ENCODE measurements at regions not wholly inside any gene's neighbourhood (a gene's known extent, or its start where the extent isn't known, plus 50 kb on each side); places are given as distances from the start of the nearest gene placed in this dataset.
"Not testable (repeated sequence)": the region's sequence is repeated elsewhere in the genome, so short reads cannot be mapped to it uniquely, and the experiment has no call there.

GRCh38 chr7:55304018-55304762, 60.9 kb upstream of the LANCL2 start:
- DNase-seq = no peak

- no peak for DNase-seq
Observed at GRCh38 chr7:55305135-55305534, 60.0 kb upstream of the LANCL2 start.

GRCh38 chr7:55306331-55306730, 58.8 kb upstream of the LANCL2 start:
- DNase-seq = no peak

- no peak for DNase-seq
Observed at GRCh38 chr7:55307123-55307916, 57.8 kb upstream of the LANCL2 start.

GRCh38 chr7:55308186-55308929, 56.8 kb upstream of the LANCL2 start:
- no peak for DNase-seq

DNA sequence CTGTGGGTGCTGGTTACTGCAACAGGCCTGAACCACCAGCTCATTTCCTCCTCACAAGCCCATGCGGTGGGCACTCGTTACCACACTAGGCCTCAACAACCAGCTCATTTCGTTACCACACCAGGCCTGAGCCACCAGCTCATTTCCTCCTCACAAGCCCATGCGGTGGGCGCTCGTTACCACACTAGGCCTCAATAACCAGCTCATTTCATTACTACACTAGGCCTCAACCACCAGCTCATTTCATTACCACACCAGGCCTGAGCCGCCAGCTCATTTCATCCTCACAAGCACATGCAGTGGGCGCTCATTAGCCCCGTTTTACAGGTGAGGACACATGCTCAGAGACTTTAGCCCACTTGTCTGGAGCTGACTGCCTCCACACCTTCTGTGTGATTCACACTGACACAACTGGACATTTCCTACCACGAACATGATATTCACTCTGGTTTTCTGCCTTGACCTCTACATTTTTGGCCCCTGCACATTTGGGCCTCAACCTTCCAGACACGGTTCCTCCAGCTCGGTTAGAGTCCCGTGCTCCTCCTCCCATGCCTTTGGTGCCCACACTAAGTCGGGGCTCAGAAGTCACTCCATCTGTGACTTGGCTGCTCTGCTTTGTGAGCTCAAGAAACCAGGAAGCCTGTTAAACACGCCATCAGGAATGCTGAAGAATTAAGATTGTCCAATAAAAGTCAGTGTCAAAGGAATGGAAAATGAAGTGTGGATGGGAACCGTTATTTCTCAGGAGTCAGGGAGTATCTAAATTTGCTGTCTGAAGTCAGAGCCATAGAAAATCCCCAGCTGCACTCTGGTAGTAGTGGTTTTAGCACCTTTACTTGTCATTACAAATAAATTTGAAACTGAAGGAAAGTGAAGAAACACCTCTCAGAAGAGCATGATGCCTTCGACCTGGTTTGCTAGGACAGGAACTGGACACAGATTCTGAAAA, 55.8 kb upstream of the LANCL2 start:
- no peak for DNase-seq

DNA sequence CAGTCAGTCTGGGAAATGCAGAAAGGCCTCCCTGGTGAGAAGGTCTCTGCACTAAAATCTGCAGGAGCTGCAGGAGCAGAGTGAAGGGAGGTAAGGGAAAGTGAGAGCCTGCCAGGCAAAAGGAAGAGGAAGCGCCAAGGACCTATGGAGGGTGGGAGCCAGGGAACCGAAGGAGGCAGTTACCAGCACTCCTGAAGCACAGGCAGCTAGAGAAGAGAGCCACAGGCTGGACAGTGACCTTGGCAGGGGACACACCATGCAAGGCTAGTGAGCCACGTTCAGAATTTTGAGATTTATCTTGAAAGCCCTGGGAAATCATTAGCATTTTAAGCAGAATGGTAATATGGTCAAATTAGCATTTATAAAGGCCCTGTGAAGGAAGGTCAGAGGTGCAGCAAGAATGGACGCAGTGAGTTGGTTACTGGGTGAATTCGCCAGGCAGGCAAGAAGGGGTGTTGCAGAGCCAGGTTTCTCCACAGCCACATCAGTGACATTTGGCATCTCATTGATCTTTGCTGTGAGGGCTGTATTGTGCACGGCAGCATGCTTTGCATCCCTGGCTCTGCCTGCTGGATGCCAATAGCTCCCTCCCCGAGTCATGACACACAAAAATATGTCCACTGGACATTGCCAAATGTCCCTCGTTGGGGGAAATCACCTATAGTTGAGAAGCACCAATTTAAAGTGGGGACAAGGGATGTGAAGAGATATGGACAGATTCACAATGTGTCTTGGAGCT, 54.7 kb upstream of the LANCL2 start:
- DNase-seq = no peak

- not testable (repeated sequence) for DNase-seq
Observed at GRCh38 chr7:55311892-55312291, 53.2 kb upstream of the LANCL2 start.

GRCh38 chr7:55313671-55314070, 51.5 kb upstream of the LANCL2 start:
- DNase-seq = not testable (repeated sequence)

GRCh38 chr7:55314967-55315366, 50.2 kb upstream of the LANCL2 start:
- no peak for DNase-seq

Measured in RPMI8226 (cell line).